GM12891 (cell line): ENCODE measurements at regions not wholly inside any gene's neighbourhood (a gene's known extent, or its start where the extent isn't known, plus 50 kb on each side); places are given as distances from the start of the nearest gene placed in this dataset.

Experiments used
- DNase-seq: peaks from one replicate; pipeline ENCODE4 v3.0.0; 2011; ENCODE audit warnings: low spot score; ENCODE audit not compliant: insufficient read length
- FAIRE-seq: peaks from 2 replicates; lab custom pipeline; 2011; peaks lifted over from hg19 to GRCh38; lab: Jason Lieb, UNC
- PAX5 ChIP-seq: IDR thresholded peaks from 2 replicates; pipeline ENCODE4 v1.6.1; 2011; ENCODE audit warnings: low read length, moderate library complexity, mild to moderate bottlenecking; ENCODE audit not compliant: insufficient read depth, severe bottlenecking
- POLR2A ChIP-seq: IDR thresholded peaks from 2 replicates; pipeline ENCODE4 v1.6.1; 2011; ENCODE audit warnings: low read depth, low read length, control low read depth
- POLR2AphosphoS5 ChIP-seq: IDR thresholded peaks from 2 replicates; pipeline ENCODE4 v1.6.1; 2011; ENCODE audit warnings: low read depth, low read length, control low read depth
- POU2F2 ChIP-seq: IDR thresholded peaks from 2 replicates; pipeline ENCODE4 v1.6.1; 2011; ENCODE audit warnings: low read depth, mild to moderate bottlenecking, control low read depth, low read length, moderate library complexity
- SPI1 ChIP-seq: IDR thresholded peaks from 2 replicates; pipeline ENCODE4 v1.6.1; 2011; ENCODE audit warnings: low read depth, low read length, control low read depth
- TAF1 ChIP-seq: IDR thresholded peaks from 2 replicates; pipeline ENCODE4 v1.6.1; 2011; ENCODE audit warnings: low read depth, low read length, control low read depth

DNA sequence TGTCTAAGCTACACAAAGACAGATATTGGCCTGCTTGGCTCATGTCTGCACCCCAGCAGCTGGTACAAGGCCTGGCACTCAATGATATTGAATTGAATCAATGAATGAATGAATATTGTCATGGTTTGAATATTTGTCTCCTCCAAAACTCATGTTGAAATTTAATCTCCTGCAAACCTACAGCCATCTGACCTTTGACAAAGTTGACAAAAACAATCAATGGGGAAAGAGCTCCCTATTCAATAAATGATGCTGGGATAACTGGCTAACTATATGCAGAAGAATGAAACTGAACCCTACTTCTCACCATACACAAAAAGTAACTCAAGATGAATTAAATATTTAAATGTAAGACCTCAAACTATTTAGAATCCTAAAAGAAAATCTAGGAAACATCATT, 144.7 kb downstream of the CYP26A1 start:
- TF ChIP-seq PAX5, result no peak
- TF ChIP-seq POU2F2, result no peak
- TF ChIP-seq POLR2A, result no peak
- TF ChIP-seq POLR2AphosphoS5, result no peak
- TF ChIP-seq TAF1, result no peak
- no peak for TF ChIP-seq SPI1
- DNase-seq (no peak), FAIRE-seq (no peak)

DNA sequence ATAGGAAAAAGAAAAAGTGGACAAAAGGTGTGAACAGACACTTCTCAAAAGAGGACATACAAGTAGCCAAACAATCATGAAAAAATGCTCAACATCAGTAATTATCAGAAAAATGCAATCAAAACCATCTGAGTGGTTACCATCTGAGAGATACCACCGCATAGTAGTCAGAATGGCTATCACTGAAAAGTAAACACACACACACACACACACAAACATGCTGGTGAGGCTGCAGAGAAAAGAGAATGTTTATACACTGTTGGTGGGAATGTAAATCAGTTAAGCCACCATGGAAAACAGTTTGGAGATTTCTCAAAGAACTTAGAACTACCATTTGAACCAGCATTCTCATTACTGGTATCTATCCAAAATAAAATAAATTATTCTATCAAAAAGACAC, 145.7 kb downstream of the CYP26A1 start:
- FAIRE-seq, result no peak
- DNase-seq, result no peak
- TF ChIP-seq PAX5 (no peak), POLR2AphosphoS5 (no peak), TAF1 (no peak), POLR2A (no peak), SPI1 (no peak), POU2F2 (no peak)

DNA sequence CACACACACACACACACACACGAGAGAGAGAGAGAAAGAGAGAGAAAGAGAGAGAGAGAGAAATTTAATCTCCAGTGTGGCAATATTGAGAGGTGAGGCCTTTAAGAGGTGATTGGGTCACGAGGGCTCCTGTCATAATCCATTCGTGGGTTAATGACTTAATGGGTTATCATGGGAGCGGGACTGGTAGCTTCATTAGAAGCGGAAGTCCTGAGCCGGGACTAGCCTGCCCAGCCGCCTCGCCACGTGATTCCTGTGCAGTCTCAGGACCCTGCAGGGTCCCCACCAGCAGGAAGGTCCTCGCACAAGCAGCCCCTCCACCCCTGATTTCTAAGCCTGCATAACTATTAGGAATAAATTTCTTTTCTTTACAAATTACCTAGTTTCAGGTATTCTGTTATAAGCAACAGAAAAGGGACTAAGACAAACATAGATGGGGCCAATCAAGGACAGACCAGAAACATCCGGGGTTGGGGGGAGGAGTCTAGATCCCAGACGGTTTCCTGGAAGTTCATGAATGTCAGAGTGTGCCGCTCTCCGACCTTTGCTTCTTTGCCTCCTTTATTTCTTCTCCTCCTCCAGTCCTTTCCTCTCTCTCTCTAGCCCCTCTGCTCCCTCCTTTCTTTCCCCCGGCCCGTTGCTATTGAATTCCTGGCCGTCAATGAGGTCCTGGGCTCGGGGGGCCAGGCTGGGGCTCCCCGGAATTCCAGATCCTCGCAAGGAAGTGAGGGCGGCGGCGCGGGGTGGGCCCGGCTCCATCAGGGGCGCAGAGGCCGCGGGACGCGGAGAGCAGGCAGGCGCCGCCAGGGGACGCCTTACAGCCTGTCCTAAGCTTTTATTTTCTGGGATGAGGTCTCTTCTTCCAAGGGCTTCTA, 146.8 kb downstream of the CYP26A1 start:
- FAIRE-seq (no peak), DNase-seq (no peak)
- no peak for TF ChIP-seq POLR2AphosphoS5
- TF ChIP-seq SPI1, result no peak
- TF ChIP-seq PAX5, result no peak
- TF ChIP-seq POLR2A, result no peak
- TF ChIP-seq TAF1, result no peak
- no peak for TF ChIP-seq POU2F2

DNA sequence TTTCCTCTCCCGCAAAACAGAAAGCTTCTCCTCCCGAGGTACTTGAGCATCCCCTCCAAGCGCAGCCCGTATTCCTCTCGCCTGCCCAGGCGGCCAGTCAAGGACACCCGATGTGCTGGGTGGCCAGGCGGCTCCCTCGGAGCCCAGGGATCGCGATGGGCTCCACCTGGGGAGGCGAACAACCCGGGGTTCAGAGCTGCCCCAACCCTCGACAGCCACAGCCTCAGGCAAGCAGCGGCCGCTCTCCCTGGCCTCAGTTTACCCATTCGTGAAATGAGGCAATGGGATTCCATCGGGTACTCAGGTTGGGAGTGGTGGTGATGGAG, 147.4 kb downstream of the CYP26A1 start:
- no peak for TF ChIP-seq PAX5
- TF ChIP-seq POLR2A, result no peak
- no peak for TF ChIP-seq POU2F2
- TF ChIP-seq TAF1, result no peak
- no peak for TF ChIP-seq SPI1
- no peak for TF ChIP-seq POLR2AphosphoS5
- no peak for FAIRE-seq
- no peak for DNase-seq

DNA sequence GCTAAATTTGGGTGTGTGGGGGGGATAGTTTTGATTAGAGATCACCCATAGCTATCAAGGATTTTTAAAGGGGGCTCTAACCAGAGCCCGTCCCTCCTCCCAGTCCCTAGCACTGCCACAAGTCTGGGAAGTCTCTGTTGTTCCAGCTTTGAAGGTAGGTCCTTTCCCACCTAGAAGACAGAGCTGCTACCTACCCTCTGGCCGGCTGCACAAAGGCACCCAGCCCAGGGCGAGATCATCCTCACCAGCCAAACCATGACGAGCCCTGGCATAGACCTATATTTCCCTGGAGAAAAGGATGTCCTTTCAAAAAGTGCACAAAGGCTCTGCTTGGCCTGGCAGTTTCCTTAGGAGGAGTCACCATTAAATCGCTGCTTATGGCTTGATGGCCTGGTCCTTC, 147.8 kb downstream of the CYP26A1 start:
- TF ChIP-seq PAX5, result no peak
- no peak for TF ChIP-seq POLR2A
- no peak for TF ChIP-seq SPI1
- no peak for TF ChIP-seq POLR2AphosphoS5
- no peak for TF ChIP-seq TAF1
- TF ChIP-seq POU2F2, result no peak
- DNase-seq, result no peak
- FAIRE-seq, result no peak

DNA sequence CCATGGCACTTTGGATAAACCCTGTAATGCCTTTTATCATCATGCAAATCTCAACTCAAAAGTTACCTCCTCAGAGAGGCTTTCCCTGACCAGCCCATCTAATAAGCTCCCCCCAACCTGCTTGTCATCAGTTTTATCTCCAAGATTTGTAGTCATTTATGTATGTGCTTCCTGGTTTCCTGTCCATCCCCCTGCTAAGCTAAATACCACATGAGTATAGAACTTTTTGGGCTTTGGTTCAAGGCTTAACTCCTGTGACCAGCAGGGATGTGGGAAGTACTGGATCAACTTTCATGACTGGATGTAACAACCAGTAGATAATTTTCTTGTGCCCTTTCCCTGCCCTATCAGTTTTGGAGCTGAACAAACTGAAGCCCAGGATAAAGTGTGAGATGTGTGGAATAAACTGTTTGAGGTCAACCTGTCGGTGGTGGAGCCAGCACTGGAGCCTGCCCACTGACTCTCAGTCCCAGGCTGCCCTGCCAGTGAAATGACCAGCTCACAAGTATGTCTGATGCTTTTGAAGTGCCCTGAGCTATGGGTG, 148.6 kb downstream of the CYP26A1 start:
- DNase-seq, result no peak
- no peak for FAIRE-seq
- TF ChIP-seq PAX5 (no peak), TAF1 (no peak), SPI1 (no peak), POLR2A (no peak), POLR2AphosphoS5 (no peak), POU2F2 (no peak)

DNA sequence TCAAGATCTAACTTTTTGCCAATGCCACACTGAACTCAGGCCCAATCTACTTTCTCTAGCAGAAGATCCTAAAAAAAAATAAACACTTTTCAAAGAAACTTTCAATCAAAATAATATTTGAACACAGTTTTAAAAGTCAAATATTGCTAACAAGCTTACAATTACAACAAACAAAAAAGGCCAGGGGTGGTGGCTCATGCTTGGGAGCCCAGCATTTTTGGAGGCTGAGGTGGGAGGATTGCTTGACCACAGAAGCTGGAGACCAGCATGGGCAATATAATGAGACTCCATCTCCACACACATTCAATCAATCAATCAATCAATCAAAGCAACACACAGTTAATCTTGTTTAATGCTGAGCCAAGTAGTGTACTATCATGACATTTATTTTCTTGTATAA, 149.2 kb downstream of the CYP26A1 start:
- DNase-seq (no peak), FAIRE-seq (no peak)
- TF ChIP-seq POLR2AphosphoS5 (no peak), TAF1 (no peak), POLR2A (no peak), POU2F2 (no peak), PAX5 (no peak), SPI1 (no peak)

DNA sequence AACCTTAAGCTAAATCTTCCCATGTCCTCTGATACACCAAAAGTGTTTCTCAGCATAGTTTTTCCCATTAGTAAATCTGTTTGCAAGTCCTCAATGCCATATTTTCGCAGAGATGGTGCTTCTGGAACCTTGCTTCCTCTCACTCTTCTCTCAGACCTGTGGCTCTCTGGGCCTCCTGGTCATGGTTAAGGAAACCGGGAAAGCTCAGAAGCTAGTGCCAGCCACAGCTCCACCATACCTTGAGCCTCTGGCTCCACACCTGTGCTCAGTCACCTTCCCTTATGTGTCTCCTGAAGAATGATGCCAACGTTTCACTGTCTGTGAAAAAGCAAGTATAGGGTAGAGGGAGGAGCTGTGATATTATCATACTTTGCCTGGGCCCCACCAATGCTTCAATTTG, 149.6 kb downstream of the CYP26A1 start:
- TF ChIP-seq POLR2A, result no peak
- FAIRE-seq (no peak), DNase-seq (no peak)

DNA sequence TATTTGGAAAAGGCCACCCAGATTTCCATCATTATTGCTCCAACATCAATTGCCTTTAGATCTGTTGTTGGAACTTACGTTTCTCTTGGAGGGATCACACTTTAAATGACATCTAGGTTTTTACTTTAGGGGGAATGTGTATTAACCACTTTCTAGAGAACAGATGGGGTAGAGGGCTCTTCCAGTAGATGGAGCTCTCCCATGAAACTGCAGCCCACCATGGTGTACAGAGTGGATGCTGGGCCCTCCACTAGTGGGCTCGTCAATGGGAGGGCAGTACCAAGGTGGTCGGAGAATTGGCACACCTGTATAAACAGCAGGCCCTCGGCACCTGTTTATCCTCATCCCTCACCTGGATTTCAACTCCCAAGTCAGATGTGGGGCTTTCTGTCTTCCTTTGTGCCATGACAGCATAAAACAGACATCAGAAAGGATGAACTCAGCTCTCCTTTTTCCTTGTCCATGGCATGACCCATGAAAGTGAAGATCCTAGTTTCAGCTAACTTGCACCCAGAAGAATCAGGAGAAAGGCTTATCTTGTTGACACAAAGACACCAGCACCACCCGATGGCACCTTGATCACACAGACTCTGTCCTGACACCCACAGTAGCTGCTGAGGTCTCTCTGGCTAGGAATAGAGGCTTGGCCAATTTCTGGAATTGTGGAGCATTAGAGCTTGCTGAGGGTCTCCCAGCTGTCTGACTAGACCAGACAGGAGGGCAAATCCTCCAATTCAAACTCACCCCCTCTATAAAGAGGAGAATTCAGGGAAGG, 150.5 kb downstream of the CYP26A1 start:
- FAIRE-seq (no peak), DNase-seq (no peak)
- no peak for TF ChIP-seq POLR2AphosphoS5
- no peak for TF ChIP-seq PAX5
- no peak for TF ChIP-seq POU2F2
- TF ChIP-seq POLR2A, result no peak
- TF ChIP-seq SPI1, result no peak
- TF ChIP-seq TAF1, result no peak

DNA sequence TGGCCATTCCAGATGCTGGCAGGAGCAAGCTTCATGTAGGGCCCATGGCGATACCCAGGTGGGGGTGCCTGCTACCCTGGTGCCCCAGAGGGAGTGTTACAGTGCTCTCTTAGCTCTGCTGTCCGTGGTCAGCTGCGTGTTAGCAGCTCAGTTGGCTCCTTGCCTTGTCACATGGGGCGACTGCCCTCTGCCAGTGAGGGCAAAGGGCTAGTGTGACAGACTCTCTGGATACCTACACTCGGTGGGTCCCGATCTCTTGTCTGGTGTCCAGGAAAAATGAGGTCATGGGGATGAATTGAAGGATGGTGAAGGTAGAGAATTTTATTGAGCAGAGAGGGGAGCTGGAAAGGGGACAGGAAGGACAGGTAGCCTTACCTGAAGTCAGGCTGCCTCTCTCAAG, 152.2 kb downstream of the CYP26A1 start:
- no peak for TF ChIP-seq POLR2AphosphoS5
- TF ChIP-seq PAX5, result no peak
- TF ChIP-seq POLR2A, result no peak
- TF ChIP-seq POU2F2, result no peak
- TF ChIP-seq SPI1, result no peak
- no peak for TF ChIP-seq TAF1
- DNase-seq, result no peak
- FAIRE-seq, result no peak
